HG03521 (cell line): ENCODE measurements at regions not wholly inside any gene's neighbourhood (a gene's known extent, or its start where the extent isn't known, plus 50 kb on each side); places are given as distances from the start of the nearest gene placed in this dataset.
"Not testable (repeated sequence)": the region's sequence is repeated elsewhere in the genome, so short reads cannot be mapped to it uniquely, and the experiment has no call there.

Experiments used
- ATAC-seq: cut with Tn5 transposase; IDR thresholded peaks from one replicate; pipeline ENCODE4 v1.9.1; 2021; ENCODE audit warnings: mild to moderate bottlenecking, moderate library complexity; ENCODE audit not compliant: unreplicated experiment

DNA sequence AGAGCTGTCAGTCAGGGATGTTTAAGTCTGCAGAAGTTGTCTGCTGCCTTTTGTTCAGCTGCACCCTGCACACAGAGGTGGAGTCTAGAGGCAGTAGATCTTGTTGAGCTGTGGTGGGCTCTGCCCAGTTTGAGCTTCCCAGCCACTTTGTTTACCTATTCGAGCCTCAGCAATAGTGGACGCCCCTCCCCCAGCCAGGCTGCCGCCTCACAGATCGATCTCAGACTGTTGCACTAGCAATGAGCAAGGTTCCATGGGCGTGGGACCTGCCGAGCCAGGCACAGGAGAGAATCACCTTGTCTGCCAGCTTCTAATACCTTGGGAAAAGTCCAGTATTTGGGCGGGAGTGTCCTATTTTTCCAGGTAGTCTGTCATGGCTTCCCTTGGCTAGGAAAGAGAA is 225.1 kb upstream of the RASA1 start:
- no peak for ATAC-seq

- no peak for ATAC-seq
Measured at GRCh38 chr5:87048156-87048555, 219.5 kb upstream of the RASA1 start.

- not testable (repeated sequence) for ATAC-seq
Measured at GRCh38 chr5:87049012-87049411, 218.7 kb upstream of the RASA1 start.

DNA sequence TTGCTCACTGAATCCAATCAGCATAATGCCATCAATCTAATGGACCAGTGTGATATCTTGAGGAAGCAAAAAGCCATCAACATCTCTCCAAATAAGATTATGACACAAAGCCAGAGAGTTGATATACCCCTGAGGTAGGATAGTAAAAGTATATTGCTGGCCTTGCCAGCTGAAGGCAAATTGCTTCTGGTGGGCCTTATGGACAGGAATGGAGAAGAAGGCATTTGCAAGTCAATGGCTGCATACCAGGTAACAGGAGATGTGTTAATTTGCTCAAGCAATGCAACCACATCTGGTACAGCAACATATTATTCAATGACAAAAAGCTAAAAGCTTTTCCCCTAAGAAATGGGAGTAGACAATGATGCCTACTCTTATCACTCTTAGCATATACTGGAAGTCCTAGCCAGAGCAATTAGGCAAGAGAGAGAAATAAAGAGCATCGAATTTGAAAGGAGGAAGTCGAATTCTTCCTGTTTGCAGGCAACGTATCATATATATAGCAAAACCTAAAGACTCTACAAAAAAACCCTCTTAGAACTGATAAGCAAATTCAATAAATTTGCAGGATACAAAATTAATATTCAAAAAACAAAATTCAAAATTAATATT is 216.1 kb upstream of the RASA1 start:
- ATAC-seq: no peak

- no peak for ATAC-seq
Measured at GRCh38 chr5:87053146-87053545, 214.5 kb upstream of the RASA1 start.

DNA sequence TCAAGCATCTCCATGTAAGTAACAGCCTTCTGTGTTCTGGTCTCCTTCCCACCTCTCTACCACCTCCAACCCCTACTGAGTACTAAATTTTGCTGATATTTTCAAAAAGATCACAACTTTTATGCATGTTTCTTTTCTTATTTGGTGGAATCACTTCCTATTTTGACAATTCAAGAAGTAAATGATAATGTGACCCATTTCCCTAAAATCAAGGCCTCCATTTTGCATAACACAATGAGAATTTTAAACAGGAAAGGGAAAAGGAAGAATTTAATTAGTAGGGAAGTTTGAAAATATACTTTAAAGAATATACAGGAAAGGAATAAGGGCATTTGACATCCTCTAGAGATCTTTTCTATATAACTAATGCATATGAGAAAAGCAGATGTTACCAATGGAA is 212.9 kb upstream of the RASA1 start:
- no peak for ATAC-seq

- no peak for ATAC-seq
Measured at GRCh38 chr5:87061046-87061445, 206.6 kb upstream of the RASA1 start.

DNA sequence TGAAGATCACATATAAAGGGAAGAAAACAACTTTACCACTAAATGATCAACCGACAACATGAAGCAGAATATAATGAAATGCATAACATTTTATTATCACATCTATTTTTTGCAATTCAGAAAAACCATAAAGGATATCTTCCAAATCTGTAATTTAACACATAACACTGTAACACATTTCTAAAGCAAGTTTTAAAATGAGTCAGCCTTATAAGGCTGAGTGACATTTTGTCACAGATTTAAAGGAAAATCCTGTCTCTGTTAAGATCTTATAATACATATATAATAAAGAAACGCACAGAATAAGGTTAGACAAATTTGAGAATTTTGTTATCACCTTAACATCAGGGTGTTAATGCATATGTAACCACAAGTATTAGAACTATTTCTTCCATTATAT is 198.4 kb upstream of the RASA1 start:
- no peak for ATAC-seq

DNA sequence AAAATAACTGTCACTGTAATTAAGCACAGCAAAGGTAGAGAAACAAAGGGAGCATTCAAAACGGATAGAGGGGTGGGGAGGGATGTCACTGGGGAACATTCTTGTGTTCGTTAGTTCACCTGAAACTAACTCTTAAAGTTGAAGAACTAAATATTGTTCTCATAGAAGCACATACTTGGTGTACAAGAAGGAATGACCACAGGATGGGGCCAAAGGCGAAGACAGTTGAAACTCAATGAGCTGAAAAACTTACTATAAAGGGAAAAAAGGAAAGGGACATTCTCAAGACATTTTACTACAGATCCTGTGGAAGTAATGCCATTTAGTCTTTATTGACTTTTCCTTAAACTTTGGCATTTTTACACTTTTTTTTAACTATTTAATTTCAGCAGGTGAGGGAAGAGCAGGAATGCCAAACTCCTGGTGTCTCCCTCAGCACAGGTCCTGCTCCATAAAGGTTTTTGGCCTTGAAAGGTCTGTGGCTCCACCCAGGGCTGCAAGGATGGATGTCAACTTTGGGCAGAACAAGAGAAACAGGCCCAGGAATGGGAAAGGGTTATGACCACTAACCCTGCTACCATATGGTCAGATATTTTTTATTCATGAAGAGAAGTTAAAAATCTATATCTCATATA is 197.6 kb upstream of the RASA1 start:
- no peak for ATAC-seq

DNA sequence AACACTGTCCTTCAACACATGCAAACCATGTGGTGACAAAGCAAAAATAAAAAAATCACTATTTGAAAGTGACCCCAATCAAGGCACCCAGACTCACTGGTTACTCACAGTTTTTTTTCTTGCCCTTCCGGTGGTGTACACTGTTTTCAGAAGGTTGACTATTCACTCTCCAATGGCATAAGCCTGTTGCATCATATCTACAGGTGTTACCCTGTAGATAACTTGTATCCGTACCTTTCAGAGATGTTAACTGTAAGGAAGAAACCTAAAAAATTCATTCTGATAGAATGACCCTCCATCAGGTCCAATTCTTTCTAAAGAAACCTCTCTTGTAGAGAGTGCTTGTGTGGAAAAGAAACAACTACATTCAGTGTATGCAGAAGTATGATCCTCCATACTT is 193.6 kb upstream of the RASA1 start:
- no peak for ATAC-seq

DNA sequence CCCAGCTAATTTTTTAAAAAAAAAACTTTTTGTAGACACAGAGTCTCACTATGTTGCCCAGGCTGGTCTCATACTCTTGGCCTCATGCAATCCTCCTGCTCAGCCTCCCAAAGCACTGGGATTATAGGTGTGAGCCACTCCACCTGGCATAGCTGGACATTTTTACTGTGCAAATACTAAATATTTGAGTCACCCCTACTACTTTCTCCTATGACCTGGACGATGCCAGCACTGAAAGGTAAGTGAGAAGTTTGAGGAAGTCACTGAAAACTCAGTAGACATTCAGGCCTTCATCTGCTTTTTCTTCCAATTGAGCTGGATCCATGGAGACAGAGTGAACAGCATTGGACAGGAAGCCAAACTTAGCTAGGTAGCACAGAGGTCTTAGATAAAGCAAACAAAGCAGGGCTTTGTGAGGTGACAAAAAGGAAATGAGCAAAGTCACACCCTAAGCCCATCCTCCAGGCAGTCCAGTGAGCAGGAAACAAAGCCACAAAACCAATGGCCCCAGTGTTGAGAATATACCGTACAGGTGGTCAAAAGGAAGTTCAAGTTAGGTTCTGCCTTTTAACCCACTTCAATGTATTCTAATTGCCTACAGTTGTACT is 192.6 kb upstream of the RASA1 start:
- ATAC-seq: peak; percentile 91

GRCh38 chr5:87076411-87076810 is 191.3 kb upstream of the RASA1 start:
- no peak for ATAC-seq

- ATAC-seq: no peak
Measured at GRCh38 chr5:87076931-87077330, 190.8 kb upstream of the RASA1 start.

- ATAC-seq: no peak
Measured at GRCh38 chr5:87079219-87079618, 188.5 kb upstream of the RASA1 start.

DNA sequence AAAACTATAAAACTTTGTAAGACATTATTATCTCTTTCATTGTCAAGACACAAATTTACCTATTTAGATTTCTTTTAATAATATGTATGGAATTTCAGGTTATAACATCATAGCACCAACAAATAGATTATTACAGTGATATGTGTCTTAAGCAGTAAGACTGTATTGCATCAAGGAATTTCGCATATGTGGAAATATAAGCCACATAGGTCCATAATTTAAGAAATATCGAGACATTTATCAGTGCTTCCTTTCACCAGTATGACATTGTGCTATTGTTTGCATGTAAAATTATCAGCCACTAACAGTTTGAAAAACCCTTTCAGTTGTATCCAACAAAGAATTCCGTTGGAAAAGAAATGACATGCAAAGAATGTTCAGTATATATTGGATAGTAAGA is 186.7 kb upstream of the RASA1 start:
- ATAC-seq: no peak

GRCh38 chr5:87081511-87082372 is 185.9 kb upstream of the RASA1 start:
- peak; percentile 88 for ATAC-seq

DNA sequence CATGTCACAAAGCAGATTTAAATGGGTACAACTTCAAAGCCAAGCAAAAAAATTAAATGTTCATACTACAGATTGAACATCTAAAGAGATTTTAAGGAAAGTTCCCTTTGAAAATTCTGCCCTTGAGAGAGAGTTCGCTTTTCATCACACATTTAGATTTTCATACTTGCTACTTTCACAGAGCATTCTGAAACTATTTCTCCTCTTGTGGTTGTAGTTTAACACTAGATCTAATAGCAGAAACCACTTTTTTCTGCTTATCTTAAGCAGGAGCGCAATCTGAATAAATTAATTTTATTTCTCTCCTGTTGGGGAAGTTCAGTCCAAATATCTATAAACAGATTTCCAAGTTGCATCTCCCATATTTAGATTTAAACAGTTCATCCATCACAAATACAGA is 173.3 kb upstream of the RASA1 start:
- ATAC-seq: no peak

GRCh38 chr5:87094833-87095232 is 172.8 kb upstream of the RASA1 start:
- no peak for ATAC-seq

DNA sequence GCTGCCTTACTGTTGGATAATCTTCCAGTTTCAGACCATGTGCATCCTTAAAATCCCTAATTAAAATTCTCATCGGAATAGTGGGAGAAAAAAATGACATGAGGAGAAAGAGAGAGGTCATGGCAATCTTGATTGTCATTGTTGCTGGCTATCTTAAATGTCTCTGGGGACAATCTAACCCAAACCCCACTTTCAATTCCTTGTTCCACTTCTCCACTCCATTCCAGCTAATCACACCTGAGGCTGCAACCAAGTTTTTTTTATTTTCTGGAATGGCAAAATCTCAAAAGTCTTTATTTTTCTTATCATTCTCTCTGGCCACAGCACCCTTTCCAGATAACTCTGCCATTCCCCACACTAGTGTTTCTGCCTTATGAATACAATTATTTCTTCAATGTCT is 171.9 kb upstream of the RASA1 start:
- ATAC-seq: no peak

- no peak for ATAC-seq
Measured at GRCh38 chr5:87097664-87098063, 170.0 kb upstream of the RASA1 start.

- ATAC-seq: no peak
Measured at GRCh38 chr5:87099291-87099839, 168.3 kb upstream of the RASA1 start.
